H9 (cell line): ENCODE measurements at regions not wholly inside any gene's neighbourhood (a gene's known extent, or its start where the extent isn't known, plus 50 kb on each side); places are given as distances from the start of the nearest gene placed in this dataset.

Source experiments
- DNase-seq: peaks from one replicate; pipeline ENCODE4 v3.0.0-alpha.2; 2017
- H2AFZ ChIP-seq: one replicate; pipeline ENCODE4 v1.6.1; 2013; ENCODE audit warnings: mild to moderate bottlenecking, low read length, control low read depth, moderate library complexity
- H2AK5ac ChIP-seq: 2 replicates; pipeline ENCODE4 v1.6.1; 2013; ENCODE audit warnings: low read length, control low read depth, mixed read lengths; ENCODE audit not compliant: insufficient read length
- H2BK120ac ChIP-seq: one replicate; pipeline ENCODE4 v1.6.1; 2013; ENCODE audit warnings: low read depth, mild to moderate bottlenecking, low read length, control low read depth, inconsistent platforms; ENCODE audit not compliant: poor library complexity, severe bottlenecking
- H2BK12ac ChIP-seq: 2 replicates; pipeline ENCODE4 v1.6.1; 2013; ENCODE audit warnings: low read length, control low read depth, mixed read lengths, low read depth; ENCODE audit not compliant: insufficient read length
- H2BK15ac ChIP-seq: 2 replicates; pipeline ENCODE4 v1.6.1; 2013; ENCODE audit warnings: low read depth, low read length, control low read depth
- H2BK20ac ChIP-seq: one replicate; pipeline ENCODE4 v1.6.1; 2013; ENCODE audit warnings: low read depth, mild to moderate bottlenecking, low read length, control low read depth, inconsistent platforms; ENCODE audit not compliant: poor library complexity, severe bottlenecking
- H2BK5ac ChIP-seq: 2 replicates; pipeline ENCODE4 v1.6.1; 2013; ENCODE audit warnings: low read length, control low read depth, mixed read lengths; ENCODE audit not compliant: insufficient read length
- H3K14ac ChIP-seq: 2 replicates; pipeline ENCODE4 v1.6.1; 2013; ENCODE audit warnings: low read length, control low read depth; ENCODE audit not compliant: insufficient read depth
- H3K18ac ChIP-seq: 2 replicates; pipeline ENCODE4 v1.6.1; 2013; ENCODE audit warnings: low read depth, mild to moderate bottlenecking, mixed read lengths, low read length, control low read depth; ENCODE audit not compliant: insufficient read length
- H3K23ac ChIP-seq: 2 replicates; pipeline ENCODE4 v1.6.1; 2013; ENCODE audit warnings: low read length, control low read depth, mixed read lengths, low read depth; ENCODE audit not compliant: insufficient read length
- H3K23me2 ChIP-seq: 2 replicates; pipeline ENCODE4 v1.6.1; 2013; ENCODE audit warnings: low read depth, mild to moderate bottlenecking, mixed read lengths, low read length, control low read depth; ENCODE audit not compliant: insufficient read length, poor library complexity, severe bottlenecking
- H3K27ac ChIP-seq: 2 replicates; pipeline ENCODE4 v1.5.1; 2013; ENCODE audit warnings: low read length, control low read depth, mixed read lengths, low read depth; ENCODE audit not compliant: insufficient read length
- H3K27me3 ChIP-seq: 2 replicates; pipeline ENCODE4 v1.6.1; 2013; ENCODE audit warnings: low read length, control low read depth, inconsistent platforms; ENCODE audit not compliant: insufficient read depth
- H3K4ac ChIP-seq: 2 replicates; pipeline ENCODE4 v1.6.1; 2013; ENCODE audit warnings: low read depth, mild to moderate bottlenecking, control low read depth, inconsistent platforms, low read length, moderate library complexity
- H3K4me1 ChIP-seq: 2 replicates; pipeline ENCODE4 v1.6.1; 2013; ENCODE audit warnings: low read length, control low read depth, inconsistent platforms; ENCODE audit not compliant: insufficient read depth
- H3K4me2 ChIP-seq: 2 replicates; pipeline ENCODE4 v1.6.1; 2013; ENCODE audit warnings: low read length, control low read depth, mixed read lengths; ENCODE audit not compliant: insufficient read length, insufficient read depth
- H3K56ac ChIP-seq: 2 replicates; pipeline ENCODE4 v1.6.1; 2013; ENCODE audit warnings: low read depth, mild to moderate bottlenecking, mixed read lengths, low read length, control low read depth; ENCODE audit not compliant: insufficient read length
- H3K79me1 ChIP-seq: 2 replicates; pipeline ENCODE4 v1.6.1; 2013; ENCODE audit warnings: low read depth, mild to moderate bottlenecking, moderate library complexity, low read length, control low read depth, inconsistent platforms; ENCODE audit not compliant: insufficient read depth, poor library complexity, severe bottlenecking
- H3K79me2 ChIP-seq: 2 replicates; pipeline ENCODE4 v1.6.1; 2013; ENCODE audit warnings: low read length, control low read depth, inconsistent platforms; ENCODE audit not compliant: insufficient read depth
- H3K9ac ChIP-seq: 2 replicates; pipeline ENCODE4 v1.6.1; 2013; ENCODE audit warnings: low read length, control low read depth, mixed read lengths; ENCODE audit not compliant: insufficient read length; ENCODE audit errors: extremely low read depth
- H3K9me3 ChIP-seq: one replicate; pipeline ENCODE4 v1.6.1; 2013; ENCODE audit warnings: low read depth, low read length, inconsistent platforms; ENCODE audit not compliant: control insufficient read depth
- H3T11ph ChIP-seq: one replicate; pipeline ENCODE4 v1.6.1; 2013; ENCODE audit warnings: mild to moderate bottlenecking, low read length, control low read depth, inconsistent platforms
- H4K20me1 ChIP-seq: one replicate; pipeline ENCODE4 v1.6.1; 2013; ENCODE audit not compliant: control insufficient read depth, insufficient read length, insufficient read depth
- H4K5ac ChIP-seq: 2 replicates; pipeline ENCODE4 v1.6.1; 2013; ENCODE audit warnings: low read depth, mild to moderate bottlenecking, mixed read lengths, low read length, control low read depth; ENCODE audit not compliant: insufficient read length
- H4K8ac ChIP-seq: replicated peaks from 2 replicates; pipeline ENCODE4 v1.6.1; 2013; ENCODE audit warnings: low read length, control low read depth, mixed read lengths, low read depth; ENCODE audit not compliant: insufficient read length
- H4K91ac ChIP-seq: 2 replicates; pipeline ENCODE4 v1.6.1; 2013; ENCODE audit warnings: low read depth, mild to moderate bottlenecking, moderate library complexity, mixed read lengths, low read length, control low read depth; ENCODE audit not compliant: insufficient read length
- H3K27ac Mint-ChIP-seq, 3 experiments: 2 replicates in 2 of 3; 3 replicates in 1 of 3; pipeline ENCODE4 v1.8.0; 2020 to 2021; ENCODE audit warnings: mixed read lengths in 3 of 3, mild to moderate bottlenecking in 1 of 3, moderate library complexity in 1 of 3
- H3K27me3 Mint-ChIP-seq: 2 replicates; pipeline ENCODE4 v1.8.0; 2021; ENCODE audit warnings: low read depth, mild to moderate bottlenecking, moderate library complexity, mixed read lengths
- H3K36me3 Mint-ChIP-seq, 3 experiments: 2 replicates in 2 of 3; 3 replicates in 1 of 3; pipeline ENCODE4 v1.8.0; 2020 to 2021; ENCODE audit warnings: low read depth in 3 of 3, mixed read lengths in 3 of 3; ENCODE audit not compliant: insufficient read depth in 1 of 3
- H3K4me1 Mint-ChIP-seq, 2 experiments: 2 replicates each; pipeline ENCODE4 v1.8.0; 2020; ENCODE audit warnings: mixed read lengths in 2 of 2
- H3K4me3 Mint-ChIP-seq, 2 experiments: 2 replicates in 1 of 2; 3 replicates in 1 of 2; pipeline ENCODE4 v1.8.0; 2020 to 2021; ENCODE audit warnings: mild to moderate bottlenecking in 2 of 2, mixed read lengths in 2 of 2, moderate library complexity in 1 of 2
- H3K9me3 Mint-ChIP-seq, 2 experiments: 2 replicates in 1 of 2; 3 replicates in 1 of 2; pipeline ENCODE4 v1.8.0; 2020; ENCODE audit warnings: mild to moderate bottlenecking in 2 of 2, mixed read lengths in 2 of 2, moderate library complexity in 1 of 2
- WGBS: extraction: QIAGEN DNeasy Blood & Tissue Kit; methylation state at CpG from one replicate; pipeline ENCODE4 v1.1.7; 2013; ENCODE audit warnings: missing lambda C conversion rate, low lambda C conversion rate, mixed read lengths; ENCODE audit not compliant: insufficient read length; ENCODE audit errors: extremely low coverage; 5-methylcytosine and 5-hydroxymethylcytosine counted together
- TF ChIP-seq, protein P1 (sequence below): fragments of 200-600 bp; sonication (generic); conservative IDR thresholded peaks from 3 replicates; pipeline ENCODE4 v1.8.0; 2021; ENCODE audit warnings: antibody characterized with exemption, mild to moderate bottlenecking

DNA sequence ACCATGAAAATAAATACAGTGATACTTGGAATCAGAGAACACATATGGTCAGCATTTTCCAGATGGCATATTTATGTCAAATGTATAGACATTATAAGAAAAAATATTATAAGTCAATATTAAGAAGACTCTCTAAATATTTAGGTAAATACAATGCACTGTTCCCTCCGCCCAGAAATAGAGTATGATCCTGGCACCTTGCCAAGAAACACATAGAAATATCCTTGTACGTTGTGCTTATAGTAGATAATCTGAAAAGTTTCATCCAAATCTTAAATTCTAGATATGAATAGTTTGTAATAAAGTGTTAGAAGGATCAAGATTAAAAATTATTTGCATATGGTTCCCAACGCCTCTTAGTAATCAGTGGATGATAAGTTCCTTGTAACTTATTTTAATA lies 645.8 kb upstream of the GJE1 start:
- Histone ChIP-seq H3K79me1 (no peaks in the 10 kb centered on the region), H3K79me2 (no peaks in the 10 kb centered on the region; the same call in 1 of the 2 replicates), H3K18ac (no peak overlapping the region), H2BK20ac (no peak overlapping the region), H3K4me2 (no peak overlapping the region), H4K8ac (no peak overlapping the region), H2BK15ac (no peak overlapping the region), H4K91ac (no peak overlapping the region), H3K4ac (no peak overlapping the region), H2BK12ac (no peak overlapping the region), H3K9ac (no peak overlapping the region), H2BK5ac (no peak overlapping the region), H2AK5ac (no peak overlapping the region), H3T11ph (no peak overlapping the region), H3K4me1 (no peaks in the 10 kb centered on the region), H2BK120ac (no peak overlapping the region), H3K27me3 (no peaks in the 10 kb centered on the region), H4K5ac (no peak overlapping the region), H3K9me3 (no peaks in the 10 kb centered on the region), H3K23me2 (no peaks in the 10 kb centered on the region), H3K14ac (no peak overlapping the region), H4K20me1 (no peaks in the 10 kb centered on the region), H2AFZ (no peak overlapping the region), H3K56ac (no peak overlapping the region), H3K23ac (no peak overlapping the region), H3K27ac (no peak overlapping the region)
- WGBS: no CpG with 5 or more reads among the region's 3 CpGs
- no peak for DNase-seq
- Mint-ChIP-seq H3K27me3 (no peaks in the 10 kb centered on the region), H3K36me3 (peaks cover 0 to 10% (median 3%) of the 10 kb centered on the region in 3 experiments; a peak in 6 of 7 replicates), H3K4me3 (no peak overlapping the region), H3K27ac (no peak overlapping the region), H3K4me1 (peaks cover 4 to 12% of the 10 kb centered on the region in 2 experiments), H3K9me3 (peaks cover 3 to 7% of the 10 kb centered on the region in 2 experiments; a peak in 3 of 5 replicates)
- TF ChIP-seq, protein P1, sequence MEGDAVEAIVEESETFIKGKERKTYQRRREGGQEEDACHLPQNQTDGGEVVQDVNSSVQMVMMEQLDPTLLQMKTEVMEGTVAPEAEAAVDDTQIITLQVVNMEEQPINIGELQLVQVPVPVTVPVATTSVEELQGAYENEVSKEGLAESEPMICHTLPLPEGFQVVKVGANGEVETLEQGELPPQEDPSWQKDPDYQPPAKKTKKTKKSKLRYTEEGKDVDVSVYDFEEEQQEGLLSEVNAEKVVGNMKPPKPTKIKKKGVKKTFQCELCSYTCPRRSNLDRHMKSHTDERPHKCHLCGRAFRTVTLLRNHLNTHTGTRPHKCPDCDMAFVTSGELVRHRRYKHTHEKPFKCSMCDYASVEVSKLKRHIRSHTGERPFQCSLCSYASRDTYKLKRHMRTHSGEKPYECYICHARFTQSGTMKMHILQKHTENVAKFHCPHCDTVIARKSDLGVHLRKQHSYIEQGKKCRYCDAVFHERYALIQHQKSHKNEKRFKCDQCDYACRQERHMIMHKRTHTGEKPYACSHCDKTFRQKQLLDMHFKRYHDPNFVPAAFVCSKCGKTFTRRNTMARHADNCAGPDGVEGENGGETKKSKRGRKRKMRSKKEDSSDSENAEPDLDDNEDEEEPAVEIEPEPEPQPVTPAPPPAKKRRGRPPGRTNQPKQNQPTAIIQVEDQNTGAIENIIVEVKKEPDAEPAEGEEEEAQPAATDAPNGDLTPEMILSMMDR: no peak
